ENCODE measurements at regions not wholly inside any gene's neighbourhood (a gene's known extent, or its start where the extent isn't known, plus 50 kb on each side); places are given as distances from the start of the nearest gene placed in this dataset.

DNA sequence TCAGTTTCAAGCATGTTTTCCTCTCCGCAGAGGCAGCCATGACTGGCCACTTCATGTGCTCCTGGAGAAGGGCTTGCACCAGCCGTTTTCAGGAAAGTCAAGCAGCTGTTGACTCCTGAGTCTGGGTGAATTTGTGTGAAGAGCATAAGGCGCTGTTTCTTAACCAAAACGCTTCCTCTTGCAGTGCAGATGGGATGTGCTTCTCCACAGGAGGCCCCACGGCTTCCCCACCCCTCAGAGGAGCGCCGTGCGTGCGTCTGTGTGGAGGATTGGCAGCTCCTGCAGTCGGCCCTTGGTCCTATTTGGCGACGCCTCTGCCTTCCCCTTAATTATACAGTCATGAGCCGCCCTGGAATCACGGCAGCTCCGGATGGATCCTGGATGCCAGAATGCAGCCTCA lies 54.1 kb upstream of the B3GAT1 start:
- DNase-seq: peak; percentile 43

DNA sequence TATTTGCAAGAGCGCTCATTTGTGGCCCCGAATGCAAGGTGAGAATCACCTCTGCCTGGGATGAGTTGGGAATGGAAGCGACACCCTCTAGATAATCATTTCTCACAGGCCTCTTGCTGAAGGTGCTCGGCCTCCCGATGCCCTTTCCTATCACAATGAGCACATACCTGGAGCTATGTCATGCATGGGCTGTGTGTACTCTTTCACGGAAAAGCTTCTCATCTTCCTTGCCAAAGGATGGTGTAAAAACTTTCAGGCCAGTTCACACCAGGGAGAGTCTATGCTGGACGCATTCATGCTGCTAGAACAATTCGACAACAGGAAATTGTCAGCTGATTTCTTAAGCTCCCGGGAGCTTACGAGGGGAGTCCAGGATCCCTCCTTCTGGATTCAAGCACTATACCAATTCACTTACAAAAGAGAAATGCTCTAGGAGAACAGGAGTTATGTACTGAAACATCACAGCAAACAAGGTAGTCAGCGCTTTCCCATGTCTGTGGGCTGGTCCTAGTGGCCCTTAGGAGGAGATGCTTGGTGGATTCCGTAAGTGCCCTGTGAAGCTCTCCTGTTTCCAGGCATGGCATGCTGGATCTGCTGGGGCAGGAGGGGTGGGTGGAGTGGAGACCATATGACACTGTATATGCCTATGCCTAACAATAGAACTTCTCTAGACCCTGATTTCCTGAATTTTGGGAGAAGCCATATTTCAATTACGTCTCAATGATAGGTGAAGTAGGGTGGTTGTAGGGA lies 53.1 kb upstream of the B3GAT1 start:
- peak; percentile 53 for DNase-seq

- no peak for DNase-seq
Measured at GRCh38 chr11:134464196-134464595, 52.2 kb upstream of the B3GAT1 start.

DNA sequence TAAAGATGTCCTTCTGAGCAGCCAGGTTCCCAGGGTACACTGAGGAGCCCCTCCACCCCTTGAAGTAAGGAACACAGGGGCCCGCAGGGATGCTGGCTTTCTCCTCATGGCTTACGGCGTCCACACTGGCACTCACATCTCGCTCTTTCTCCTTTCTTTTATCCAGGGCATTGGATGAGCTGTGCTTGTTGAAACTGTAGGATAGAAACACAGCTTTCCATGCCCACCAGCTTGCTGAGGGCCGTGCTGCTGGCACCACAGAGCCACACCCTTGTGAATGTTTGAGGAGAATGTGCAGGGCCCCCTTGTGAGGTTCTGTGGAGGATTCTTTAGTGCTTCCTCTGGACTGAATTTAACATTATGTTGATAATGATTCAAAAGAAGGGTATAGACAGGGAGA lies 51.7 kb upstream of the B3GAT1 start:
- DNase-seq: no peak
